ENCODE measurements at regions not wholly inside any gene's neighbourhood (a gene's known extent, or its start where the extent isn't known, plus 50 kb on each side); places are given as distances from the start of the nearest gene placed in this dataset.

DNA sequence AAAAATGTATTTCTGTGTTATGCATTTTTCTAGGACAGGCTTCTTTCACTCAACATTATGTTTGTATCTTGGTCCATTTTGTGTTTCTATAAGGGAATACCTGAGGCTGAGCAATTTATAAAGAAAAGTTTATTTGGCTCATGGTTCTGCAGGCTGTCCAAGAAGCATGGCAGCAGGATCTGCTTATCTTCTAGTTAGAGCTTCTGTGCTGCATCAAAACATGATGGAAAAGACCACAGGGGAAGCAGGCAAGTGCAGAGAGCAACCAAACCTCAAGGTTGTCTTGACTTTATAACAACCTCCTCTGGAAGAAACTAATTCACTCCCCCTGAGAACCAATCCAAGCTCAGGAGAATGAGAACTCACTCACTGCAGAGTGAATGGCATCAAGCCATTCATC lies 1601.0 kb upstream of the NUDT12 start:
- TF ChIP-seq GATA2 (IDR thresholded peaks at IDR 0.05; ENCODE audit: low read depth, low read length) (no peak), GATA3 (IDR thresholded peaks at IDR 0.05; ENCODE audit: low read depth, low read length) (no peak)
